ENCODE measurements at regions not wholly inside any gene's neighbourhood (a gene's known extent, or its start where the extent isn't known, plus 50 kb on each side); places are given as distances from the start of the nearest gene placed in this dataset.
"Not testable (repeated sequence)": the region's sequence is repeated elsewhere in the genome, so short reads cannot be mapped to it uniquely, and the experiment has no call there.

GRCh38 chrY:7871304-7871932, 959.9 kb upstream of the AMELY start:
- no peak for DNase-seq

- DNase-seq, result no peak
These were observed 955.4 kb upstream of the AMELY start for GRCh38 chrY:7866976-7867375.

- DNase-seq, result no peak
These were observed 949.4 kb upstream of the AMELY start for GRCh38 chrY:7860781-7861614.

- no peak for DNase-seq
These were observed 938.6 kb upstream of the AMELY start for GRCh38 chrY:7850191-7850590.

GRCh38 chrY:7845776-7846175, 934.2 kb upstream of the AMELY start:
- DNase-seq, result no peak

- no peak for DNase-seq
These were observed 925.5 kb upstream of the AMELY start for GRCh38 chrY:7837046-7837445.

GRCh38 chrY:7836366-7836765, 924.8 kb upstream of the AMELY start:
- DNase-seq, result no peak

GRCh38 chrY:7835416-7835815, 923.9 kb upstream of the AMELY start:
- no peak for DNase-seq

- no peak for DNase-seq
These were observed 922.7 kb upstream of the AMELY start for GRCh38 chrY:7834284-7834683.

GRCh38 chrY:7830881-7831280, 919.3 kb upstream of the AMELY start:
- not testable (repeated sequence) for DNase-seq

- peak in 1 of 2 experiments; percentile 1 for DNase-seq
These were observed 915.0 kb upstream of the AMELY start for GRCh38 chrY:7826533-7826932.

GRCh38 chrY:7825874-7826273, 914.3 kb upstream of the AMELY start:
- DNase-seq, result no peak

GRCh38 chrY:7821295-7822035, 909.9 kb upstream of the AMELY start:
- no peak for DNase-seq

GRCh38 chrY:7818924-7819323, 907.4 kb upstream of the AMELY start:
- peak in 1 of 2 experiments; percentile 2 for DNase-seq

- DNase-seq, result no peak
These were observed 905.0 kb upstream of the AMELY start for GRCh38 chrY:7816567-7816966.

GRCh38 chrY:7815921-7816320, 904.4 kb upstream of the AMELY start:
- no peak for DNase-seq

- no peak for DNase-seq
These were observed 903.7 kb upstream of the AMELY start for GRCh38 chrY:7815285-7815684.

- DNase-seq, result no peak
These were observed 902.8 kb upstream of the AMELY start for GRCh38 chrY:7814361-7814760.

GRCh38 chrY:7810359-7810758, 898.8 kb upstream of the AMELY start:
- DNase-seq, result no peak

GRCh38 chrY:7807516-7807870, 895.9 kb upstream of the AMELY start:
- no peak for DNase-seq

- no peak for DNase-seq
These were observed 895.3 kb upstream of the AMELY start for GRCh38 chrY:7806592-7807515.

- no peak for DNase-seq
These were observed 894.1 kb upstream of the AMELY start for GRCh38 chrY:7805624-7806023.

GRCh38 chrY:7803737-7804136, 892.2 kb upstream of the AMELY start:
- DNase-seq, result no peak

Measured in NCI-H446 (cell line).